Astrocyte of the cerebellum (primary cell): ENCODE measurements at regions not wholly inside any gene's neighbourhood (a gene's known extent, or its start where the extent isn't known, plus 50 kb on each side); places are given as distances from the start of the nearest gene placed in this dataset.

Experiments used
- DNase-seq: peaks from one replicate; pipeline ENCODE4 v3.0.0-alpha.2; 2011; ENCODE audit warnings: low read depth
- H3K4me3 ChIP-seq: 2 replicates; pipeline ENCODE4 v1.5.1; 2011; ENCODE audit warnings: mild to moderate bottlenecking, low read depth, low read length, moderate library complexity
- in situ Hi-C: cut with HindIII; loops from 2 replicates; pipeline ENCODE4 v1.10.0; 2017; ENCODE audit warnings: low sequenced_read_pairs
- TF ChIP-seq, protein P1 (sequence below): IDR thresholded peaks from 2 replicates; pipeline ENCODE4 v1.5.1; 2012; ENCODE audit warnings: low read length, low read depth, moderate library complexity, mild to moderate bottlenecking; ENCODE audit errors: missing control alignments

DNA sequence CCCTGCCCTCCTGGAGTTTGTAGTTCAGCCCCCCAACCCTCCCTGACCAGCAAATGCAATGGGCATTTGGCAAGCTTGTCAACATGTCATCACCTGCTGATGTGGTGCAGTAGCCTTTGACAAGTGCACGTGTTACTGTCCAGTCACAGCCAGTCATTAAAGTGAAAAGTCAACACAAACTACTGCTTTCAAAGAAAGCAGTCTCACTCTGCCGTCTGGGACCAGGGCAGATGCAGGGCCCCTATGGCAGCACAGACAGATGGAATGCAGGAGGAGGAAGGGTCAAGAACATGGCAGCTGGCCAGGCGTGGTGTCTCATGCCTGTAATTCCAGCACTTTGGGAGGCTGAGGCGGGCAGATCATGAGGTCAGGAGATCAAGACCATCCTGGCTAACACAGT lies 222.4 kb upstream of the OSR1 start:
- in situ Hi-C loops, result no loop called here
- TF ChIP-seq, protein P1, sequence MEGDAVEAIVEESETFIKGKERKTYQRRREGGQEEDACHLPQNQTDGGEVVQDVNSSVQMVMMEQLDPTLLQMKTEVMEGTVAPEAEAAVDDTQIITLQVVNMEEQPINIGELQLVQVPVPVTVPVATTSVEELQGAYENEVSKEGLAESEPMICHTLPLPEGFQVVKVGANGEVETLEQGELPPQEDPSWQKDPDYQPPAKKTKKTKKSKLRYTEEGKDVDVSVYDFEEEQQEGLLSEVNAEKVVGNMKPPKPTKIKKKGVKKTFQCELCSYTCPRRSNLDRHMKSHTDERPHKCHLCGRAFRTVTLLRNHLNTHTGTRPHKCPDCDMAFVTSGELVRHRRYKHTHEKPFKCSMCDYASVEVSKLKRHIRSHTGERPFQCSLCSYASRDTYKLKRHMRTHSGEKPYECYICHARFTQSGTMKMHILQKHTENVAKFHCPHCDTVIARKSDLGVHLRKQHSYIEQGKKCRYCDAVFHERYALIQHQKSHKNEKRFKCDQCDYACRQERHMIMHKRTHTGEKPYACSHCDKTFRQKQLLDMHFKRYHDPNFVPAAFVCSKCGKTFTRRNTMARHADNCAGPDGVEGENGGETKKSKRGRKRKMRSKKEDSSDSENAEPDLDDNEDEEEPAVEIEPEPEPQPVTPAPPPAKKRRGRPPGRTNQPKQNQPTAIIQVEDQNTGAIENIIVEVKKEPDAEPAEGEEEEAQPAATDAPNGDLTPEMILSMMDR, result no peak
- H3K4me3 ChIP-seq, result no peak overlapping the region
- DNase-seq, result no peak

DNA sequence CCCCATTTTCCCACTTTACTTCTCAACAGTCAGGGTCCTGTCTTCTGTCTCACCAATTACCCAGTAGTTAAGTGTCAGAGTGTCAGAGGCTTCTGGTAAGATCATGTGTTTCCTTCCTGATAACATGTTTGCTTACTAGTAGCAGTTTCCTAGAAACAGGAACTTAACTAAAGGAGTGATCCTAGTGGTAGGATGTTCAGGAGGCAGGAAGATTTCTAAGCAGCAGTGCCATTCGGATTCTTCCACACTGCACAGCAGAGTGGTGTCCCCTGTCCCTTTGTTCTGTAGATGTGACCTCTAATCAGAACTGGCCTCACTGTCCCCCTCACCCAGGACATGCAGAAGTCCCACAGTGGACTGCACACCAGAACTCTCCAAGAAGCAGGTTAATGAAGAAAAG lies 221.8 kb upstream of the OSR1 start:
- DNase-seq, result no peak
- TF ChIP-seq, protein P1, result no peak
- in situ Hi-C loops, result no loop called here
- H3K4me3 ChIP-seq, result no peak overlapping the region

DNA sequence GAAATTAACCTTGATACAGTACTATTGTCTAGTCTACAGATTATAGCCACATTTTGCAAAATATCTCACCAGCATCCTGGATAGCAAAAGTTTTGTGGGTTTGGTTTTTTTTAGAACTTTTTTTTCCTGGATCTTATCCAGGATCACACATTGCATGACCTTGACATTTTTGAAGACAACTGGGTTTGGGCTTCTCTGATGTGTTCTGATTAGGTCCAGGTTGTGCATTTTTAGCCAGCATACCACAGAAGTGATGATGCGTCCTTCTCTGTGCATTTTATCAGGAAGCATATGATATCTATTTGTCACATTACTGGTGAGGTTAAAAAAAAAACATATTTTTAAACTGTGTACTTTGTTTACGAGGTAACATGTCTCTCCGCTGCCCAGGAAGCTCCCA lies 221.0 kb upstream of the OSR1 start:
- TF ChIP-seq, protein P1, result no peak
- in situ Hi-C loops, result no loop called here

DNA sequence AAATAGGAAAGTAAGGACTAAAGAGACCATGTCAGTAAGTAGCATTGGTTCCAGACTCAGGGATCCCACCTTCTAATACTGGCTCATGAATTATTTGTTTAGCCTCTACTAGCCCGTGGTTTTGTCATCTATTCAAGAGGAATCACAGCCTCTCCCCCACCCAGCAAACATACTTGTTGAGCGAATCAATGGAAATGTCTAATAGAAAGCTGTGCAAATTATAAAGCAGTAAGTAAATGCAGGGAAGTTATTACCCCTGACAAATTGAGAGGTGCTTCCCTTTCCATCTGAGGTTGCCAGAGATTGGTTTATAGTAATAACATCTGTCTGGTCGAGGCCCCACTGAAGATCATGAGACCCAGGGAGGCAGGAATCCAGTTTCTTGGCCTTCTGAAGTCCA lies 219.3 kb upstream of the OSR1 start:
- no peak for DNase-seq
- in situ Hi-C loops, result no loop called here
- TF ChIP-seq, protein P1, result no peak
- H3K4me3 ChIP-seq, result no peak overlapping the region

More for the DNA sequence above, 221.0 kb upstream of the OSR1 start:
- H3K4me3 ChIP-seq, result no peak overlapping the region
- no peak for DNase-seq

DNA sequence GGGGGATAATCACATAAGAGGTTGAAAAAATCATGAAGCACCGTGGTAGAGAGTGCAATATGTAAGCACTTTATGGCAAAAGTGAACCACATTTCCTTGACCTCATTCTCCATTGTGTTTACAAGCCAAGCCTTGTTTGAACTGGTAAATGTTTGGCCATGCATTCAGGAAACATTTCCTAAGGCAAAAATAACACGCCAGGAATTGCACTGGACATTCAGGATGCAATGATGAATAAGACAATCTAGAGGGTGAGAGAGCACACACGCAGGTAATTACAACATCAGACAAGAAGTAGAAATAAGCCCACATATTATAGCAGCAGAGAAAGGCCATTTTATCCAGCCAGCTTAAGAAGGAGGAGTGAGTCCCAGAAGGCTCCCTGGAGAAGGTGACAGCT lies 218.0 kb upstream of the OSR1 start:
- no peak overlapping the region for H3K4me3 ChIP-seq
- in situ Hi-C loops, result no loop called here
- TF ChIP-seq, protein P1, result no peak
- DNase-seq, result no peak

DNA sequence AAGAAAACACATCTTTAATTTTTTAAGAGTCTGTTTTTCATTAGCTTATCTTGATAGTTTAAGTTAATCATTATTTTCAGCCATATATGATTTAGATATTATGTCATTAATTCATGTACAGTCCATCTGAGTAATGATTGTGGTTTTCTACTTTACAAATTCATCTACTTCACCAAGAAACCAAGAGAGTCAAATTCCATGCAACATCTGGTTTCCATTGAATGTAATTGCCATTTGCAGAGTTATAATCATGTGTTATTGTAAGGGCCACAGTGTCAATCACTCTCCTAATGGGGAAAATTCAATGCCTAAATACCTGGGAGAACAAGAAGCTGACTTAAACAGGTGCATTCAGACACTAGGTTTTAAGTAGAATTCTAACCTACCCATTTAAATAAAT lies 217.2 kb upstream of the OSR1 start:
- TF ChIP-seq, protein P1, result no peak
- no peak for DNase-seq
- in situ Hi-C loops, result no loop called here
- H3K4me3 ChIP-seq, result no peak overlapping the region

DNA sequence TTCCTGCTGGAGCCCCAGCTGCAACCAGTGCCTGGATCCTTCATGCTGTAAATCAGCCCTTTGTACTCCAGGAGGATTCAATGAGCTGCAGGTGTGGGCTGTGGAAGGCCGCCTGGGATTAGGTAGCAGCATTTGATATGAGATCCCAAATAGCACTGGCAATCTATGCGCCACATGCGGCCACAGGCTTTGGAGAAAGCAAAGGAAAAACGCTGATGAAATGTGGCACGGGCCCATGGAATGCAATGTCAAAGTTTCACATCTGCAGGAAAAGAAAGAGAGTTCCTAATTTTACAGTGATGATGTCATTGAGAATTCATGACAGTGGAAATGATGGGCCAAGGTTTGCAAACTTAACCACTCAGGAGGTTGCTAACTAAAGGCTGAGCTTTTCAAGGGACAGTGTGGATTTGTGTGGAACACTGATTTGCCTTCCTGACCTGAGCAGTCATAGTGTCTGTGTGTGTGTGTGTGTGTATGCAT lies 216.4 kb upstream of the OSR1 start:
- DNase-seq, result peak; percentile 81
- in situ Hi-C loops, result no loop called here

More for the DNA sequence above, 216.4 kb upstream of the OSR1 start:
- H3K4me3 ChIP-seq, result no peak overlapping the region
- TF ChIP-seq, protein P1, result no peak
